ENCODE measurements at regions not wholly inside any gene's neighbourhood (a gene's known extent, or its start where the extent isn't known, plus 50 kb on each side); places are given as distances from the start of the nearest gene placed in this dataset.
"Not testable (repeated sequence)": the region's sequence is repeated elsewhere in the genome, so short reads cannot be mapped to it uniquely, and the experiment has no call there.

GRCh38 chr6:15937602-15938001 lies 191.3 kb upstream of the MYLIP start:
- no peak overlapping the region for H3K9ac ChIP-seq (ENCODE audit: low read depth, low read length, poor library complexity)
- no peak overlapping the region for H3K27ac ChIP-seq (replicated peaks; ENCODE audit: low read length)
- H2BK5ac ChIP-seq (ENCODE audit: low read length), result no peak overlapping the region
- H2BK12ac ChIP-seq (ENCODE audit: low read length), result no peak overlapping the region
- H3K18ac ChIP-seq (ENCODE audit: low read length), result no peak overlapping the region
- H3K4me1 ChIP-seq (ENCODE audit: control insufficient read depth in 2 of 2, insufficient read depth in 1 of 2, low read depth in 1 of 2, low read length in 2 of 2), result no peaks in the 10 kb centered on the region
- no peak overlapping the region for H2AK5ac ChIP-seq (ENCODE audit: low read depth, low read length)
- H3K27me3 ChIP-seq (ENCODE audit: control insufficient read depth in 3 of 3, insufficient read depth in 3 of 3, low read depth in 1 of 3, low read length in 3 of 3), result no peaks in the 10 kb centered on the region
- H3K23ac ChIP-seq (ENCODE audit: low read depth, low read length, poor library complexity), result no peak overlapping the region
- no peak overlapping the region for H2AFZ ChIP-seq (ENCODE audit: low read length)
- no peak overlapping the region for H3K4ac ChIP-seq (ENCODE audit: low read length)
- no peaks in the 10 kb centered on the region for H3K79me1 ChIP-seq (ENCODE audit: low read depth, low read length)
- H2BK15ac ChIP-seq (ENCODE audit: low read length), result no peak overlapping the region
- DNase-seq (ENCODE audit: low spot score), result no peak
- no peak overlapping the region for H2BK120ac ChIP-seq (ENCODE audit: low read depth, low read length)
- no CpG with 5 or more reads among the region's 3 CpGs for WGBS, 2 donors (ENCODE audit: extremely low coverage in 2 of 2, insufficient read length in 2 of 2, insufficient replicate concordance in 1 of 2)
- H3K4me2 ChIP-seq (ENCODE audit: insufficient read depth, low read length, poor library complexity, severe bottlenecking), result no peak overlapping the region
- H3K14ac ChIP-seq (ENCODE audit: low read length), result no peak overlapping the region
- no peaks in the 10 kb centered on the region for H3K36me3 ChIP-seq (replicated peaks in 1 of 2; ENCODE audit: control insufficient read depth in 2 of 2, insufficient read depth in 2 of 2, low read length in 2 of 2)
- H3K9me3 ChIP-seq (replicated peaks in 1 of 2; ENCODE audit: control insufficient read depth in 2 of 2, insufficient read depth in 1 of 2, low read depth in 1 of 2, low read length in 2 of 2), result no peaks in the 10 kb centered on the region
- no peak overlapping the region for H4K8ac ChIP-seq (ENCODE audit: low read depth, low read length)
- H4K91ac ChIP-seq (ENCODE audit: low read depth, low read length, poor library complexity), result no peak overlapping the region
- no peak overlapping the region for H3K4me3 ChIP-seq (ENCODE audit: low read length in 2 of 2)

- Histone ChIP-seq H3K79me1 (ENCODE audit: low read depth, low read length) (no peaks in the 10 kb centered on the region), H2BK15ac (ENCODE audit: low read length) (no peak overlapping the region), H4K91ac (ENCODE audit: low read depth, low read length, poor library complexity) (no peak overlapping the region), H3K23ac (ENCODE audit: low read depth, low read length, poor library complexity) (no peak overlapping the region), H3K18ac (ENCODE audit: low read length) (no peak overlapping the region), H3K9me3 (replicated peaks in 1 of 2; ENCODE audit: control insufficient read depth in 2 of 2, insufficient read depth in 1 of 2, low read depth in 1 of 2, low read length in 2 of 2) (no peaks in the 10 kb centered on the region), H3K4ac (ENCODE audit: low read length) (no peak overlapping the region), H3K4me2 (ENCODE audit: insufficient read depth, low read length, poor library complexity, severe bottlenecking) (no peak overlapping the region), H3K27me3 (ENCODE audit: control insufficient read depth in 3 of 3, insufficient read depth in 3 of 3, low read depth in 1 of 3, low read length in 3 of 3) (no peaks in the 10 kb centered on the region), H2AFZ (ENCODE audit: low read length) (no peak overlapping the region), H2AK5ac (ENCODE audit: low read depth, low read length) (no peak overlapping the region), H3K4me3 (ENCODE audit: low read length in 2 of 2) (no peak overlapping the region), H4K8ac (ENCODE audit: low read depth, low read length) (no peak overlapping the region), H2BK12ac (ENCODE audit: low read length) (no peak overlapping the region), H2BK5ac (ENCODE audit: low read length) (no peak overlapping the region), H2BK120ac (ENCODE audit: low read depth, low read length) (no peak overlapping the region), H3K36me3 (replicated peaks in 1 of 2; ENCODE audit: control insufficient read depth in 2 of 2, insufficient read depth in 2 of 2, low read length in 2 of 2) (no peaks in the 10 kb centered on the region), H3K14ac (ENCODE audit: low read length) (no peak overlapping the region), H3K27ac (replicated peaks; ENCODE audit: low read length) (no peak overlapping the region), H3K4me1 (ENCODE audit: control insufficient read depth in 2 of 2, insufficient read depth in 1 of 2, low read depth in 1 of 2, low read length in 2 of 2) (no peaks in the 10 kb centered on the region), H3K9ac (ENCODE audit: low read depth, low read length, poor library complexity) (no peak overlapping the region)
- DNase-seq (ENCODE audit: low spot score), result no peak
- WGBS, 2 donors (ENCODE audit: extremely low coverage in 2 of 2, insufficient read length in 2 of 2, insufficient replicate concordance in 1 of 2), result no CpG with 5 or more reads among the region's 1 CpG
Measured at GRCh38 chr6:15936503-15936902, 192.4 kb upstream of the MYLIP start.

- Histone ChIP-seq H3K14ac (ENCODE audit: low read length) (no peak overlapping the region), H3K27me3 (ENCODE audit: control insufficient read depth in 3 of 3, insufficient read depth in 3 of 3, low read depth in 1 of 3, low read length in 3 of 3) (no peaks in the 10 kb centered on the region), H3K9me3 (replicated peaks in 1 of 2; ENCODE audit: control insufficient read depth in 2 of 2, insufficient read depth in 1 of 2, low read depth in 1 of 2, low read length in 2 of 2) (no peaks in the 10 kb centered on the region), H4K8ac (ENCODE audit: low read depth, low read length) (no peak overlapping the region), H3K4ac (ENCODE audit: low read length) (no peak overlapping the region), H4K91ac (ENCODE audit: low read depth, low read length, poor library complexity) (no peak overlapping the region), H2BK120ac (ENCODE audit: low read depth, low read length) (no peak overlapping the region), H2BK12ac (ENCODE audit: low read length) (no peak overlapping the region), H3K4me2 (ENCODE audit: insufficient read depth, low read length, poor library complexity, severe bottlenecking) (no peak overlapping the region), H3K36me3 (replicated peaks in 1 of 2; ENCODE audit: control insufficient read depth in 2 of 2, insufficient read depth in 2 of 2, low read length in 2 of 2) (no peaks in the 10 kb centered on the region), H3K4me1 (ENCODE audit: control insufficient read depth in 2 of 2, insufficient read depth in 1 of 2, low read depth in 1 of 2, low read length in 2 of 2) (no peaks in the 10 kb centered on the region), H3K9ac (ENCODE audit: low read depth, low read length, poor library complexity) (no peak overlapping the region), H2AK5ac (ENCODE audit: low read depth, low read length) (no peak overlapping the region), H2BK15ac (ENCODE audit: low read length) (no peak overlapping the region), H3K79me1 (ENCODE audit: low read depth, low read length) (no peaks in the 10 kb centered on the region), H3K27ac (replicated peaks; ENCODE audit: low read length) (no peak overlapping the region), H2BK5ac (ENCODE audit: low read length) (no peak overlapping the region), H3K18ac (ENCODE audit: low read length) (no peak overlapping the region), H3K4me3 (ENCODE audit: low read length in 2 of 2) (no peak overlapping the region), H2AFZ (ENCODE audit: low read length) (no peak overlapping the region), H3K23ac (ENCODE audit: low read depth, low read length, poor library complexity) (no peak overlapping the region)
- DNase-seq (ENCODE audit: low spot score), result no peak
- WGBS, 2 donors (ENCODE audit: extremely low coverage in 2 of 2, insufficient read length in 2 of 2, insufficient replicate concordance in 1 of 2), result no CpG with 5 or more reads among the region's 1 CpG
Measured at GRCh38 chr6:15935661-15936060, 193.2 kb upstream of the MYLIP start.

GRCh38 chr6:15931697-15932096 lies 197.2 kb upstream of the MYLIP start:
- H3K36me3 ChIP-seq (replicated peaks in 1 of 2; ENCODE audit: control insufficient read depth in 2 of 2, insufficient read depth in 2 of 2, low read length in 2 of 2); H3K79me1 ChIP-seq (ENCODE audit: low read depth, low read length); H3K4me3 ChIP-seq (ENCODE audit: low read length in 2 of 2); H3K9ac ChIP-seq (ENCODE audit: low read depth, low read length, poor library complexity); H3K18ac ChIP-seq (ENCODE audit: low read length); H2BK12ac ChIP-seq (ENCODE audit: low read length); H3K4me1 ChIP-seq (ENCODE audit: control insufficient read depth in 2 of 2, insufficient read depth in 1 of 2, low read depth in 1 of 2, low read length in 2 of 2); H3K23ac ChIP-seq (ENCODE audit: low read depth, low read length, poor library complexity); H3K27ac ChIP-seq (replicated peaks; ENCODE audit: low read length); H3K4me2 ChIP-seq (ENCODE audit: insufficient read depth, low read length, poor library complexity, severe bottlenecking); DNase-seq (ENCODE audit: low spot score); H4K91ac ChIP-seq (ENCODE audit: low read depth, low read length, poor library complexity); H2AK5ac ChIP-seq (ENCODE audit: low read depth, low read length); H2BK15ac ChIP-seq (ENCODE audit: low read length); H3K4ac ChIP-seq (ENCODE audit: low read length); H3K27me3 ChIP-seq (ENCODE audit: control insufficient read depth in 3 of 3, insufficient read depth in 3 of 3, low read depth in 1 of 3, low read length in 3 of 3); H3K9me3 ChIP-seq (replicated peaks in 1 of 2; ENCODE audit: control insufficient read depth in 2 of 2, insufficient read depth in 1 of 2, low read depth in 1 of 2, low read length in 2 of 2); H4K8ac ChIP-seq (ENCODE audit: low read depth, low read length); H2AFZ ChIP-seq (ENCODE audit: low read length); H2BK120ac ChIP-seq (ENCODE audit: low read depth, low read length); H3K14ac ChIP-seq (ENCODE audit: low read length); H2BK5ac ChIP-seq (ENCODE audit: low read length): not testable (repeated sequence)
- WGBS, 2 donors (ENCODE audit: extremely low coverage in 2 of 2, insufficient read length in 2 of 2, insufficient replicate concordance in 1 of 2), result no CpG with 5 or more reads among the region's 6 CpGs
